Right lobe of liver (tissue), 6 donors: ENCODE measurements at regions not wholly inside any gene's neighbourhood (a gene's known extent, or its start where the extent isn't known, plus 50 kb on each side); places are given as distances from the start of the nearest gene placed in this dataset.

Experiments
- ATAC-seq, 4 donors: fragments of 200-7000 bp; cut with Tn5 transposase; one replicate each; pipeline ENCODE4 v1.9.1; 2020; ENCODE audit warnings: mild to moderate bottlenecking in 4 of 4, moderate library complexity in 4 of 4
- DNase-seq, 3 donors: peaks; one replicate each; pipeline ENCODE4 v3.0.0-alpha.2; 2020
- H3K27ac ChIP-seq, 3 donors: fragments of 200-600 bp; one replicate each; pipeline ENCODE4 v1.8.0; 2022
- H3K27me3 ChIP-seq, 2 donors: fragments of 200-600 bp; one replicate each; pipeline ENCODE4 v1.8.0; 2022
- H3K36me3 ChIP-seq, 4 donors: fragments of 200-600 bp; sonication (generic) in 1 of 4; one replicate each; pipeline versions ENCODE4 v1.5.1 to v1.8.0; 2017 to 2022; ENCODE audit warnings: control low read depth in 1 of 4
- H3K4me1 ChIP-seq, 4 donors: fragments of 200-600 bp; sonication (generic) in 1 of 4; one replicate each; pipeline versions ENCODE4 v1.5.1 to v1.8.0; 2017 to 2022; ENCODE audit warnings: control low read depth in 1 of 4
- H3K4me3 ChIP-seq, 3 donors: fragments of 200-600 bp; one replicate each; pipeline ENCODE4 v1.8.0; 2022
- H3K9me3 ChIP-seq, 4 donors: fragments of 200-600 bp; sonication (generic) in 1 of 4; one replicate each; pipeline versions ENCODE4 v1.5.1 to v1.8.0; 2017 to 2022; ENCODE audit warnings: control low read depth in 1 of 4
- CTCF ChIP-seq, 4 donors: fragments of 200-600 bp in 3 of 4; fragments of 450-650 bp in 1 of 4; IDR thresholded peaks; one replicate each; pipeline versions ENCODE4 v1.5.1 to v1.8.0; 2016 to 2022; ENCODE audit warnings: antibody characterized with exemption in 4 of 4, mild to moderate bottlenecking in 2 of 4
- POLR2A ChIP-seq: fragments of 450-650 bp; IDR thresholded peaks from one replicate; pipeline ENCODE4 v1.6.1; 2017; ENCODE audit warnings: antibody characterized with exemption, mild to moderate bottlenecking
- WGBS: methylation state at CpG from one replicate; pipeline ENCODE4 v1.1.6; 2018; ENCODE audit warnings: low coverage, low lambda C conversion rate; ENCODE audit not compliant: insufficient coverage; ENCODE audit errors: missing lambda C conversion rate; 5-methylcytosine and 5-hydroxymethylcytosine counted together
- intact Hi-C, 2 donors: fragments of 100-400 bp; cut with DNase I; formaldehyde crosslinking; loops; one replicate each; pipeline versions ENCODE4 v1.11.2 to v1.14.1; 2022
- donor health status: DM: no; HTN: yes; CAD: no.
- donor health status: DM: no; HTN: no; CAD: no.
- donor health status: DM: no; HTN: no; CAD: no.
- donor health status: DM: no; HTN: yes; CAD: no.
- donor health status: DM: no; HTN: yes; CAD: no.

- no peak overlapping the region for H3K4me3 ChIP-seq
- H3K36me3 ChIP-seq: no peaks in the 10 kb centered on the region
- no peaks in the 10 kb centered on the region for H3K9me3 ChIP-seq
- no peak for ATAC-seq
- 55% methylated on average over 4 of the region's 4 CpGs for WGBS
- H3K27ac ChIP-seq: no peak overlapping the region
- intact Hi-C loops: no loop called here
- no peak for TF ChIP-seq CTCF (IDR thresholded peaks at IDR 0.05)
- no peak for TF ChIP-seq POLR2A
- H3K4me1 ChIP-seq: no peaks in the 10 kb centered on the region
- no peaks in the 10 kb centered on the region for H3K27me3 ChIP-seq
- DNase-seq: no peak
Measured at GRCh38 chr12:11446372-11446771, 51.0 kb upstream of the PRB2 start.

- no peaks in the 10 kb centered on the region for H3K9me3 ChIP-seq
- ATAC-seq: no peak
- no peaks in the 10 kb centered on the region for H3K36me3 ChIP-seq
- H3K4me1 ChIP-seq: no peaks in the 10 kb centered on the region
- WGBS: 82% methylated on average over 16 of the region's 20 CpGs
- no peak for DNase-seq
- no peak overlapping the region for H3K27ac ChIP-seq
- intact Hi-C loops: no loop called here
- no peaks in the 10 kb centered on the region for H3K27me3 ChIP-seq
- no peak overlapping the region for H3K4me3 ChIP-seq
- TF ChIP-seq CTCF (IDR thresholded peaks at IDR 0.05): no peak
Measured at GRCh38 chr12:11457996-11458645, 62.8 kb upstream of the PRB2 start.

- Histone ChIP-seq H3K36me3 (no peaks in the 10 kb centered on the region), H3K4me3 (no peak overlapping the region), H3K4me1 (no peaks in the 10 kb centered on the region), H3K27ac (no peak overlapping the region), H3K27me3 (no peaks in the 10 kb centered on the region), H3K9me3 (no peaks in the 10 kb centered on the region)
- DNase-seq (no peak), ATAC-seq (no peak)
- 62% methylated on average over 1 of the region's 1 CpG for WGBS
- intact Hi-C loops: no loop called here
- TF ChIP-seq POLR2A (no peak), CTCF (IDR thresholded peaks at IDR 0.05) (no peak)
Measured at GRCh38 chr12:11460343-11461023, 65.1 kb upstream of the PRB2 start.

- no peak for TF ChIP-seq CTCF (IDR thresholded peaks at IDR 0.05)
- no peak for DNase-seq
- no peak overlapping the region for H3K4me3 ChIP-seq
- no peaks in the 10 kb centered on the region for H3K4me1 ChIP-seq
- no peak for ATAC-seq
- intact Hi-C loops: no loop called here
- WGBS: 20% methylated on average over 2 of the region's 4 CpGs
- H3K27ac ChIP-seq: no peak overlapping the region
- no peaks in the 10 kb centered on the region for H3K9me3 ChIP-seq
- H3K36me3 ChIP-seq: no peaks in the 10 kb centered on the region
- H3K27me3 ChIP-seq: no peaks in the 10 kb centered on the region
Measured at GRCh38 chr12:11461433-11461832, 66.1 kb upstream of the PRB2 start.
